ENCODE measurements at regions not wholly inside any gene's neighbourhood (a gene's known extent, or its start where the extent isn't known, plus 50 kb on each side); places are given as distances from the start of the nearest gene placed in this dataset.

- no peak overlapping the region for H3K4me2 ChIP-seq (ENCODE audit: low read length)
- no peak overlapping the region for H3K27ac ChIP-seq (ENCODE audit: low read depth, low read length)
- TF ChIP-seq EZH2phosphoT487 (IDR thresholded peaks at IDR 0.05; ENCODE audit: borderline replicate concordance, low read length), result no peak
- TF ChIP-seq CTCF (IDR thresholded peaks at IDR 0.05; ENCODE audit: low read depth, low read length, poor library complexity, severe bottlenecking), result no peak
- peaks cover 9% of the 10 kb centered on the region for H3K4me1 ChIP-seq (ENCODE audit: control insufficient read depth, low read length)
- H3K79me2 ChIP-seq (ENCODE audit: control insufficient read depth, low read length), result no peaks in the 10 kb centered on the region
- no peaks in the 10 kb centered on the region for H4K20me1 ChIP-seq (ENCODE audit: control insufficient read depth, insufficient read depth, low read depth, low read length)
- no peaks in the 10 kb centered on the region for H3K9me2 ChIP-seq (replicated peaks; ENCODE audit: control insufficient read depth, low read length)
- no peaks in the 10 kb centered on the region for H3F3A ChIP-seq (ENCODE audit: control insufficient read depth, insufficient read depth)
- no peaks in the 10 kb centered on the region for H3K36me3 ChIP-seq (ENCODE audit: control insufficient read depth, low read length)
- H3K4me3 ChIP-seq (ENCODE audit: low read length), result no peak overlapping the region
- H3K9me3 ChIP-seq (ENCODE audit: control insufficient read depth, insufficient read depth, low read length), result no peaks in the 10 kb centered on the region
- no peaks in the 10 kb centered on the region for H3K27me3 ChIP-seq (ENCODE audit: control insufficient read depth, low read length)
Observed at GRCh38 chr13:62360609-62361008, 945.0 kb upstream of the PCDH20 start.

DNA sequence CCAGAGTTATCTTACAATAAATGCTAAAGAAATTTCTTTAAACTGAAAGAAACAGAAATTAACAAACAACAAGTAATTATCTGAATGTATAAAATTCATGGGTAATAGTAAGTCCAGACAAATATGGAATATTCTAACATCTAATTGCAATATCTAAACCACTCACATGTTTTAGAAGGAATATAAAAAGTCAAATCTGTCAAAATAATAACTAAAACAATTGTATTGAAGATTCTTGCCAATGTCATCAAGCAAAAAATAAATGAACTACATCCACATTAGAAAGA is 942.9 kb upstream of the PCDH20 start:
- Histone ChIP-seq H3K79me2 (ENCODE audit: control insufficient read depth, low read length) (no peaks in the 10 kb centered on the region), H3K4me3 (ENCODE audit: low read length) (no peak overlapping the region), H3K27me3 (ENCODE audit: control insufficient read depth, low read length) (no peaks in the 10 kb centered on the region), H3K36me3 (ENCODE audit: control insufficient read depth, low read length) (no peaks in the 10 kb centered on the region), H3K9me3 (ENCODE audit: control insufficient read depth, insufficient read depth, low read length) (no peaks in the 10 kb centered on the region), H3K4me1 (ENCODE audit: control insufficient read depth, low read length) (peaks cover 9% of the 10 kb centered on the region), H3K9me2 (replicated peaks; ENCODE audit: control insufficient read depth, low read length) (no peaks in the 10 kb centered on the region), H4K20me1 (ENCODE audit: control insufficient read depth, insufficient read depth, low read depth, low read length) (no peaks in the 10 kb centered on the region), H3K27ac (ENCODE audit: low read depth, low read length) (no peak overlapping the region), H3K4me2 (ENCODE audit: low read length) (no peak overlapping the region), H3F3A (ENCODE audit: control insufficient read depth, insufficient read depth) (no peaks in the 10 kb centered on the region)
- TF ChIP-seq CTCF (IDR thresholded peaks at IDR 0.05; ENCODE audit: low read depth, low read length, poor library complexity, severe bottlenecking), result no peak
- TF ChIP-seq EZH2phosphoT487 (IDR thresholded peaks at IDR 0.05; ENCODE audit: borderline replicate concordance, low read length), result no peak

- Histone ChIP-seq H4K20me1 (ENCODE audit: control insufficient read depth, insufficient read depth, low read depth, low read length) (no peaks in the 10 kb centered on the region), H3K27me3 (ENCODE audit: control insufficient read depth, low read length) (no peaks in the 10 kb centered on the region), H3F3A (ENCODE audit: control insufficient read depth, insufficient read depth) (no peaks in the 10 kb centered on the region), H3K9me2 (replicated peaks; ENCODE audit: control insufficient read depth, low read length) (no peaks in the 10 kb centered on the region), H3K9me3 (ENCODE audit: control insufficient read depth, insufficient read depth, low read length) (no peaks in the 10 kb centered on the region; the same call in 1 of the 2 replicates), H3K4me2 (ENCODE audit: low read length) (no peak overlapping the region), H3K36me3 (ENCODE audit: control insufficient read depth, low read length) (no peaks in the 10 kb centered on the region), H3K27ac (ENCODE audit: low read depth, low read length) (no peak overlapping the region), H3K4me3 (ENCODE audit: low read length) (no peak overlapping the region), H3K79me2 (ENCODE audit: control insufficient read depth, low read length) (no peaks in the 10 kb centered on the region), H3K4me1 (ENCODE audit: control insufficient read depth, low read length) (peaks cover 9% of the 10 kb centered on the region)
- TF ChIP-seq CTCF (IDR thresholded peaks at IDR 0.05; ENCODE audit: low read depth, low read length, poor library complexity, severe bottlenecking) (peak; percentile 70), EZH2phosphoT487 (IDR thresholded peaks at IDR 0.05; ENCODE audit: borderline replicate concordance, low read length) (no peak)
Observed at GRCh38 chr13:62357887-62358645, 942.4 kb upstream of the PCDH20 start.
